Activated CD8-positive, alpha-beta memory T cell treated with anti-CD3 and anti-CD28 coated beads, Interleukin-2, amount 50 U/mL, for 48 hours (primary cell): ENCODE measurements at regions not wholly inside any gene's neighbourhood (a gene's known extent, or its start where the extent isn't known, plus 50 kb on each side); places are given as distances from the start of the nearest gene placed in this dataset.
"Not testable (repeated sequence)": the region's sequence is repeated elsewhere in the genome, so short reads cannot be mapped to it uniquely, and the experiment has no call there.

Experiments used
- DNase-seq: peaks from one replicate; pipeline ENCODE4 v3.0.0-alpha.2; 2020

DNA sequence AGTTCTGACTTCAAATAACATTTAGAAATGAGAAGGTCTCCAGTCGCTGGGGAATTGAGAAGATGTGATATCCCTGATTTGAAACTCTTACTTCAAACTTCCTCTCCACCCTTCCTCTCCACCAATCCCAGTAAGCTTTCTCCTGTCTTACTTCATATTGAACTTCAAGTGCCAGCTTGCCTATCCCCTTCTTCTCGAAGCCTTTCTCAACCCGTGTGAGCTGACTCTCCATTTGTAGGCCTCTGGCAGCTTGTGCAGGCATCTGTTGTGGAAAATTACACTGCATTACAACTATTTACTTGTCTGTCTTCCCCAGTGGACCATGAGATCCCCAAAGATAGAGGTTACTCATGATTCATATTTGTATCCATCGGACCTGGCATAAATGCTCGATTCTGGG is 280.8 kb upstream of the CDH5 start:
- no peak for DNase-seq

DNA sequence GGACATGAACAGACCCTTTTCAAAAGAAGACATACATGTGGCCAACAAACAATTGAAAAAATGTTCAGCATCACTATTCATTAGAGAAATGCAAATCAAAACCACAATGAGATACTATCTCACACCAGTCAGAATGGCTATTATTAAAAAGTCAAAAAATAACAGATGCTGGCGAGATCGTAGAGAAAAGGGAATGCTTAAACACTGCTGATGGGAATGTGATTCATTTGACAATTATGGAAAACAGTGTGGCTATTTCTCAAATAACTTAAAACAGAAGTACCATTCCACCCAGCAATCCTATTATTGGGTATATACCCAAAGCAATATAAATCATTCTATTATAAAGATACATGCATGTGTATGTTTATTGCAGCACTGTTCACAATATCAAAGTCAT is 281.8 kb upstream of the CDH5 start:
- DNase-seq, result not testable (repeated sequence)

DNA sequence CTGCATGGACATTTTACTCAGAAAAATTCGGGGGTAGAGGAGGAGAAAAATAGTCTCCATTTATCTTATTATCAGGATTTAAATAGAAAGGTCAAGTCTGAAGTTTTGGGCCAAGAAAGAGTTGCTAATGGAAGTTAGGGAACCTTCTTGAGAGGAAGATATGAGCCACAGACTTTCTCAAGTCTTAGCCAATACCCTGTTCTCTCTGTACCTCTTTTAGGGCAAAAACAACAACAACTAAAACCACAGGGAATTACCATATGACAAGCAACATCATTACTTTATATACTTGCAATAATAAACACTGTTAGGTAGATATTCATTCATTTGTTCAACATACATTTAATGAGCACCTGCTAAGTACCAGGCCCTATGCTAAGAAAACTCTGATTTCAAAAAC is 282.2 kb upstream of the CDH5 start:
- no peak for DNase-seq

DNA sequence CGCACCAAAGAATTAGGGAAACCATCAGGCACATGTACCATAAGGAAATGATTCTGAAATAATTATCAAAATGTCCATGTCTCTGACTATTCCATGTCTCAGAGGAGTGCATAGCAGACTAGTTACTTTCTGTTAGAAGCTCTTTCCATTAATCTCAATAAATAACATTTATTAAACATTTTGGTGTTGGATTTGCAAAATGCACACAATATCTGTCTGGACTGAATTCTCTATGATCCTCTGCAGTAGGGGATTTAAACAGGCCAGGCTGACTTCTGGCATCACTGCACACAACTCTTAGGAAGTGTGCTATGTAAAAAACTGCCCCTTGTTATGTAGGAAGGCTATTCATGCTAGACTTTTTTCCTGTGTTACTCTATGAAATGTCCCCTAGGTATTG is 283.3 kb upstream of the CDH5 start:
- DNase-seq, result no peak

DNA sequence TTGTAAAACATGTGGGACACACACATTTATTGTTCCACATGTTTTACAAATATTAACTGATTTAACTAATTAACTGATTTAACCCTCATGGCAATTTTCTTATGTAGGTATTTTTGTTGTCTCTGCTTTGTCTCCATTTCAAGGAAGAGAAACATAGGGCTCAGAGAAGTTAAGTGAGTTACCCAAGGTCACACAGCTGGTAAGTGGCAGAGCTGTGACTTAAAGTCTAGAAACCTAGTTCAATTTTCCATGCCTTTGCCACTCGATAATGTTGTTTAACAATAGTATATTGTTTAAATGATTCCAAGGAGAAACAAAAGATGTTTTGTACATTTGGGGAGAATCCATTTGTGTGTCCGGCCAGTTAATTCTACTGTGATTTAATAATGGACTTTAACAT is 284.1 kb upstream of the CDH5 start:
- DNase-seq, result no peak

DNA sequence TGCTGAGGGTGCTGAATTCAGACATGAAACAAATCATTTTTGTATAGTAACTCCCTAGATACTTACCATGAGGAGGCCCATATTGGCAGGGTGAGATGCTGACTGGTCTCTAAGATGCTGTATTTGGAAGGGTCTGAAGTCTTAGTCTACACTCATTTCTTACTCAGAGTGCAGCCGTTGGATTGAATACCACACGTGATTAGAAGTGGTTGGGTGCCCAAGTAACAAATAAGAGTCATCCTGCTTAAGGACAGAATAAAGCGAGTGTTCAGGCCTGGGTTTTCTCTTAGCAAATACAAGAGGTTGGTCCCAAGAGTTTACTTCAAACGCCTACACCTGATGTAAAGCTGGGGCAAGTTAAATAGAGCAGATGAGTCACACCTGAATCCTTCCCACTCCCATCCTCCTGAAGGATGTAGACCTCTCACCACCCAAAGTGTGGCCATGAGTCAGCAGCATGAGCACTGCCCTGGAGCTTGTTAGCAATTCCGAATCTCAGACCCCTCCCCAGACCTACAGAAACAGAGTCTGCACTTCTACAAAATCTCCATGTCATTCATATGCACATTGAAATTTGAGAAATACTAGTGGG is 284.6 kb upstream of the CDH5 start:
- DNase-seq, result no peak

DNA sequence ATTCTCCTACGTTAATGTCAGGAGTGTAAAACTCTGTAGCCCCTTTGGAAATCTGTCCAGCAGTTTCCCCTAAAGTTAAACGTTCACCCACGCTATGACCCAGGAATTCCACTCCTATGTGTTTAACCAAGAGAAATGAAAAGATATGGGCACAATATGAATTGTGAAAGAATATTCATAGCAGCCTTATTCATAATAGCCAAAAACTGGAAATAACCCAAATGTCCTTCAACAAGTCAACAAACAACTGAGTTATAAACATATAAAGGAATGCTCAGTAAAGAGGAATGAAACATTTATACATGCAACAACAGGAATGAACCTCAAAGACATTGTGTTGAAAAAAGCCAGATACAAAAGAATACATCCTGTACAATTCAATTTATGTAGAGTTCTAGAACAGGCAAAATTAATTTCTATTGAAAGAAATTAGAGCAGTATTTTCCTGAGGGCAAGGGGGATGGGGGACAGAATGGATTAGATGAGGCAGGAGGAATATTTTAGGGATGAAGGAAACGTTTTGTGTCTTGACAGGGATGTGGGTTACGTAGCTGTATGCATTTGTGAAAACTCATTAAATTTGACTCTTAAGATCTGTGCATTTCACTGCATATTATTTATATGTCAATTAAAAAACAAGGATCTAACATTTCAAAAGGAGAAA is 286.7 kb upstream of the CDH5 start:
- no peak for DNase-seq

DNA sequence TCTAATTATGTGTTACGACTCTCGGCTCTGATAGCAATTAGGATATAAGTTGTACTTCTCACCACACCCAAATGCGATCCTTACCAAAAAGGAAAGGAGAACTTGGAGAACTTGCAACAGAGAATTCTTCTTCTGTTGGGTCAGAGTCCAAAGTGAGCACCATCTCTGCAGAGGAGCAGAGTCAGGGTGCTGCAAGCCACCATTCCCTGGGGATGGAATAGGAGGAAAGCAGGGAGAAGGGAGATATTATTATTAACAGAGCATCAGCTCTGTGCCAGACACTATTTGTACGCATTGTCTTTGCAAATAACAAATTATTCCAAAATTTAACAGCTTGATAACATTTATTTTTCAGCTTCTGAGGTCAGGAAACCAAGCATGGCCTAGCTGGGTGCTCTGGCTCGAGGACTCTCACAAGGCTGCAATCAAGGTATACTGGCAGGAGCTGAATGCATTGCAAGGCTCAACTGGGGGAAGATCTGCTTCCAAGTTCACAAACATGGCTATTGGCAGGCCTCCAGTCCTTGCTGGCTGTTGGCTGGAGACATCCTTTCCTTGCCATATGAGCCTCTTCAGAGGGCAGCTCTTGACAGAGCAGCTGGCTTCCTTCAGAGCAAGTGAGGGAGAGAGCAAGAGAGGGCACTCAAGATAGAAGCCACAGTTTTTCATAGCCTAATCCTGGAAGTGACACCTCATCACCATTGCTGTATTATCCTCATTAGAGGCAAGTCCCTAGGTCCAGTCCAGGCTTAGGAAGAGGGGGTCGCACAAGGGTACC is 296.2 kb upstream of the CDH5 start:
- DNase-seq, result no peak

DNA sequence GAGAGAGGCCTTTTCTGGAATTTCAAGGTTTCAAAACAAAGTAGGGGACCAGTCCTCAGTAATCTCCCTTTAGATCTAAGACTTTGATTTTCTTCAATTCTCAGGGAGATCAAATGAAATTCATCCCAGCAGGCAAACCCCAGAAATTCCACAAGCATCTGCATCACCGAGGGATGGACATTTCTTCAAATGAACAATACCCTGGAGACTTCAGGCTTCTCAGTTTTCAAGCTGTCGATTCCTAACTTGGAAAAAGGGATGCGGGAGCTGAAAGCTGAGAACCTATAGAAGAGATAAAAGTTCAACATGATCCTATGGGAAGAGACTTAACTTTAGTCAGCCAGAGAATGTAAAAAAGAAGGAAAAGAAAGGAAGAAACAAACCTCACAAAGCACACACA is 296.9 kb upstream of the CDH5 start:
- DNase-seq, result no peak

DNA sequence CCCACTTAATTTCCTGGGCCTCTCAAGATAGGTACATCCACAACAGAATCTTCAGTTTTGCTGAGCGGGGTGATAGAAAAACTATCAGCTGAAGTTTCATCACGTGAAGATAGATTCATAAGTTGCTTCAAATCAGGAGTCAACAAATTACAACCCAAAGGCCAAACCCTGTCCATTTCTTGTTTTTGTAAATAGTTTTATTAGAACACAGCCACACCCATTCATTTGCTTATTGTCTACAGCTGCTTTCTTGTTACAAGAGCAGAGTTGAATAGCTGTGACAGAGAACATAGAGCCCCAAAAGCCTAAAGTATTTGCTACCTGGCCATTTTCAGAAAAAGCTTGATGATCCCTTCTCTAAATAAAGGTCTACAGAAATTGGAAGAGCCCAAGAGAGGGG is 300.1 kb upstream of the CDH5 start:
- DNase-seq, result no peak

DNA sequence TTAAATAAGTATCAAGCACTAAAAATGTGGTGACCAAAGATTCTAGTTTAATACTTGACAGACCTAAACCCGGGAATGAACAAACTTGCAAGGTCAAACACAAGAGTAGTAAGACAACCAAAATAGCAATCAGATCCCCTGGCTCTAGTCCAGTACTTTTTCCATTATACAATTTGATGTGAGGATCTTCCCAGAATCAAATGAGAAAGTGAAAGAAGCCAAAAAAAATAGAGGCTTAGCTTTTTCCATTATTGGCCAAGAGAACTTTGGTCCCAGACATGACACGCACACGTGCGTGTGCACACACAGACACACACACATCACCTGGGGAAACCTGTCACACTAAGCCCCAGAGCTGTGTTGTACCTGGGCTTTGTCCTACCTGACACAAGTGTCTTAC is 300.6 kb upstream of the CDH5 start:
- DNase-seq, result no peak

DNA sequence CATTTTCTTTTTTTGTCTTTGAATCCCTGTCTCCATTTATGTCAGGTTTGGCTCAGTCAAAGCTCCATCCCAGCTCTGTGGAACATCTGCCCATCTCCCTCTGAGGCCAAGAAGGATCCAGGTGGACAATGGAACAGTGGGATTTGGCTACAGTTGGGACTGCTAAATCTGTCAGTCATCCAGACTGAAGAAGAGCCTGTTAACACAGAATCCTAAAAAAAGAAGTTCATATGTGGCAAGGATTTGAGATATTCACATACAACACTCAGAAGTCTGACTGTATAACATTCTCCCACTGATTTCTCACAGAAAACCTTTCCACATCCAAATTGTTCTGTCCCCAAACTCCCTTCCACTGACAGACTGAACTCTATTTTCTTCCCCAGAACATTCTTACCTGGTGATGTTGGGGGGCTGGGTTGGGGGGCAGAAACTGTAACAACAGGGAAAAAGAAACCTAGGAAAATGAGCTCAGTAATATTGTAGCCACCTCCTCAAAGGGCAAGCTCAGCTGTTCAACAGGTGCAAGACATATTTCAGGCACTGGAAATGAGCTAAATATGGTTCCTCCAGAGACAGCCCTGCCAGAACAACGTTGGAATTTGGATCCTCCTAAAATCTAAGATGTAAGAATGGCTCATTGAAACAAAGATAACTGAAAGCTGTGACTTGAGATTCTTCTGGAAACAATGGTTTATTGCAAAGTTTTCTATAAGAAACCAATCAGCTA is 301.5 kb upstream of the CDH5 start:
- DNase-seq, result no peak

DNA sequence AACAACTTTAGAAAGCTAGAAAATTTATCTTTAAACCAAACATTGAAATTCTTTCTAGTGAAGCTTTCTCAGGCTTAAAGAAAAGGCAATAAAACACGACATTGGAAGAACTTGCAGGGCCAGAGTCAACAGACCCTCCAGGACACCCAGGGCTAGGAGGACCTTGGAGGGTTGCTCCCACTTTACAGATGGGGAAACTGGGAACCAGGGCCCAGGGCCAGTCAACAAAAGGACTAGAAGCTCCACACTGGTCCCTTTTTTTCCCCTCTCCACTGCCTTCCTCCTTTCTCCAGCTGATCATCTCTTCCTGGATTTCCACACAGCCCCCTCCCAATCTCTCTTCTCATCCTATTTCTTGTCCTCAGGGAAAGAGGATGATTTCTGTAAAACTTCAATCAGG is 307.7 kb upstream of the CDH5 start:
- DNase-seq, result no peak

DNA sequence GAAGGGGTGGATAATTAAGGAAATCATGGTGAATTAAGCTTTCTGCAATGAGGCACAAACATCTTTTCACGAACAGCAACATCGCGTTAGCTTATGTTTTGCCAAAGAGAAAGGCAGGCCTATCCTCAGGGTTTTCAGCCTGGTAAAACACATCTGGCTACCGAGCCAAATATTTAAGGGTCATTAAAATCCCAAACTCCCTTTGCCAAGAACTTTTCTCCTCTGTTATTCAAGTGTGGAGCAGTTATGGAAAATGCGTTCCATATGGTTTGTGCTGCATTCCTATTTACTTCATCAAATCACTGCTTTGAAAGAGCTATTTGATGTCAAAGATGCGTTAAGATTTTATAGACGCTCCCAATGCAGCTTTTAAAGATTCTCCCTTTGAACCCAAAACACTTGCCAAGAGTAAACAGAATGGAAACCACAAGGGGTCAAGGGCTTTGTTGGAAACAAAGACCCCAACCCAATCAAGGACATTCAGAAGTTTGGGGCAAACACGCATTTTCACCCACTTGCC is 308.3 kb upstream of the CDH5 start:
- no peak for DNase-seq

DNA sequence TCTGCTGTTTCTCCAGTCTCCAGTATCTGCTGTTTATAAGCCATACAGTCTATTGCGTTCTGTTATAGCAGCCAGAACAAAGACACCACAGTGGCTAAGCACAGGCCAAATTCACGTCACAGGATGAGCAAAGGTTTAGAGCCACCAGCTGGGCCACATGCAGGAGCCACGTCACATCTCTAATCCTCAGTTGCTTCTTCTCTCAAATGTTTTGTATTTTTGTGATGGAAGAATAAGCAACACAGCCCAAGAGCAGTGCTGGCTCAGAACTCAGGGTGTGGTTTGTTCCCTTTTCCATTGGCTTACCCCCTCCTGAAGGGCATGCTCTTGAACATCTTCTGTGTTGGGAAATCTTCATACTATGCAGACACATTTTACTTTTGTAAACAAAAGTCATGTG is 309.4 kb upstream of the CDH5 start:
- DNase-seq, result no peak

DNA sequence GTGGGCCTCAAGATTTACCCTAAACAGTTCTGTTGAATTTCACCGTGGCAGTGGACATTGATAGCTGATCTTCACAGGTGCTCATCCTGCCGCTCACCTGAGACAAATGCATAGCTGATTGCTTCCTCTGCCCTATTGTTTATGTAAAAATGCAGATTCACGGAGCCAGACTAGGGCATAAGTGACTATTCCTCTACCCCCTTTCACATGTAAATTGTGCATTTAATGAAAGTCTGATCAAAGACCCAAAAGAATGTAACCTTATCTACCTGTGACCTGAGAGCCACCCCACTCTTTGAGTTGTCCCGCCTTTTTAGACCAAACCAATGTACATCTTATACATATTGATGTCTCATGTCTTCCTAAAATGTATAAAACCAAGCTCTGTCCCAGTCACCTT is 312.4 kb upstream of the CDH5 start:
- DNase-seq, result no peak

DNA sequence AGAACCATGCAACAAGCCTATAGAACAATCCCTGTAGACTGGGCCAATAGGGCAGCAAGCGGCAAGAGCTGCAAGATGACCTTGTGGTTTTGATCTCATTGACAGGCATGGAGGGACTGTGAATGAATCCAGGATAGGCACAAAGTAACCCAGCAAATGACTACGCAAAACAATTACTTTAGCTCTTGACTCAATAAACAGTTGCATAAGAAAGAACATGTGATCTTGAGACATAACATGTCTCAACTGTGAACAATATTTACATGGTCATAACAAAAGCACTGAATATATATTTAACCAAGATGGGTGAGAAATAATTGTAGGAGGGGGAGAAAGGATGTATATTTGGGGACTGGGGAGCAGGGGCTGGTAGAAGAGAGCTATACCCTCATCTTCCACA is 313.7 kb upstream of the CDH5 start:
- DNase-seq, result no peak

DNA sequence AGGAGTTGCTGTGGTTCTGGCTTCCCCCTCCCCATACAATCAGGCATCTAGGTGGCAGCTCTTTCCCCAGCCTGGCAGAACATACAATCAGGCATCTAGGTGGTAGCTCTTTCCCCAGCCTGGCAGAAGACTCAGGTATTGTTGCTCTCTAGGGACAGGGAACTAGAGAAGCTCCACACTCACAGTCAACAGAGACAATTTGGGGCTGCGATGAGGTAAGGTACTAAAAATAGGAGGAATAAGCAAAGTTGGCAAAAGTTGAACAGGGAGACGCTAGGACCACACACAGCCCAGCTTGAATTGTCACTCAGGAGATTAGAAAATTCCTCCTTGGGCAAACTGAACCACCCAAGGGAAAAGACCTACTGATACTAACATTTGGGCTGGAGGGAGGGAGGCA is 315.5 kb upstream of the CDH5 start:
- DNase-seq, result no peak

DNA sequence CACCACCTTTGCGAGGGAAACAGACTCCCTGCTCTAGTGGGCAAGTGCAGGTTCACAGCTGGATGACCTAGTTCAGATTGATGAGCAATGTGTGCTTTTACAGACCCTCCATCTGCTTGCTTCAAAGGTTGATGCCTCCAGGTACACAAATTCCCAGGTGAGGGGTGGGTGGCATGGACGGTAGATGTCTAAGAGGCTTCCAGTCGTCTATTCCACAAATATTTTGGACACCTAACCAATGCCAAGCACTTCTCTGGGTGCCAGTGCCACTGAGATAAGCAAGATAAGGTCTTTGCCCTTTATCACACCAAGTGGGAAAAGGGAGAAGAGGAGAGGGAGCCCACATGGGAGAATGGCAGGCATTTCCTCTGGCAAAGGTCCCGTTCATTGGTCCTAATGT is 316.6 kb upstream of the CDH5 start:
- DNase-seq, result no peak

DNA sequence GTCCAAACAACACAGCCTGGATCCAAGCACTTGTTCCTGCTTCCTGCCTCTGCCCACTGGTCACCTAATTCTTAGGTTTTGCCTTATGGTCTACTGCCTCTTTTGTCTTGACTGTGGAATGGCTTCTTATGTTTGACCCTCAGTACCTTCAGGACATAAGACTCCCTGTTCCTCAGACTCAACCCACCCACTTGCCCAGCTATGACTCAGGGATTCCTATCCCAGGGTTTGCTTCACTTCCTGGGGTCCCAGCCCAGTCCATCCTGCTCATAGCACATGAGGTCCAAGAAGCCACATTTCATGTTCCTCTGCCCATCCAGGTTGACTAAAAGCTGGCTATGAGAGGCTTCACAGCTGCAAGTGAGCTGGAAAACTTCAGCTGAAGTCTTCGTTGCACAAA is 320.9 kb upstream of the CDH5 start:
- DNase-seq, result no peak

DNA sequence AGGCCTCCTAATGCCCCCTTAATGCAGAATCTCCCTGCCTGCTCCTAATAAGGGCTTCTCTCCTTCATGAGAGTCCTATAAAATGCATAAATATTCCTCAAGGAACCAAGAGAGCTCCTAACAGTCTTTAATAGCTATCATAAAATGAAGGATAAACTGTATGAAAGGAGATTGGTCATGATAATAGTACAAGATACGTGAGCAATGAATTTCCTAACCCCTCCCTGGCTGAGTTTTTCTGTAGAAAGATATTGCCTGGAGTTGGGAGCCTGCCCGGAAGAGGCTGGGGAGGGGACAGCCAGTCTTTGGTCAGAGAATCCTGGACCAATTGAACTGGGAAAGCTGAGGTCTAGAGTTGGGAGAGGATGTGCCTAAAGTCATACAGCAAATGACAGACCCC is 321.9 kb upstream of the CDH5 start:
- no peak for DNase-seq

DNA sequence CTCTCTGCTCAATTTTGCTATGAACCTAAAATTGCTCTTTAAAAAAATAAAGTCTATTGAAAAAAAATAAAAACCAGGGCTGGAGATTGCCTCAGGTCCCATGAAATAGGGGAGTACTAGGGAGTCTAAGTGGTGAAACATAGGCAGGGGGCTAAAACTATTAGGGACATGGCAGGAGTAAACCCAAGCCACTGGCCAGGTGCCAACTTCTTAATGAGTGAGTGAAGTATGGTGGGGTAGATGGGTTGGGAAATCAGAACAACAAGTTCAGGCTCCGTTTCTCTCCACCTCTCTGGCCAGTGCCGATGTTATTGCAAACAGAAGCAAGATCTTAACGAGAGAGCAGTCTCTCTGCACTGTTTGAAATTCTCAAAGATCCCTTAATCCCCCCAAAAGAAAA is 322.4 kb upstream of the CDH5 start:
- DNase-seq, result no peak

DNA sequence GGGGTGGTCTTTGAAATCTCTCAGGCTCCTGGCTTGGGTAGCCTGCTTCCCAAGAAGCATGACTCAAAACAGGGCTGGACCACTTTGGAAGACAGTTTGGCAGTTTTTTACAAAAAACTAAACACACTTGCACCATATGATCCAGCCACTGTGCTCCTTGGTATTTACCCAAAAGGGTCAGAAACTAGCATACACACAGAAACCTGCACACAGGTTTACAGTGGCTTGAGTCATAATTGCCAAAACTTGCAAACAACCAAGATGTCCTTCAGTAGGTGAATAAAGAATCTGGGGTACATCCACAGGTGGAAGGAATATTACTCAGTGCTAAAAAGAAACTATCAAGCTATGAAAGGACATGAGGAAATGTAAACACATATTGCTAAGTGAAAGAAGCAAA is 323.2 kb upstream of the CDH5 start:
- DNase-seq, result no peak

DNA sequence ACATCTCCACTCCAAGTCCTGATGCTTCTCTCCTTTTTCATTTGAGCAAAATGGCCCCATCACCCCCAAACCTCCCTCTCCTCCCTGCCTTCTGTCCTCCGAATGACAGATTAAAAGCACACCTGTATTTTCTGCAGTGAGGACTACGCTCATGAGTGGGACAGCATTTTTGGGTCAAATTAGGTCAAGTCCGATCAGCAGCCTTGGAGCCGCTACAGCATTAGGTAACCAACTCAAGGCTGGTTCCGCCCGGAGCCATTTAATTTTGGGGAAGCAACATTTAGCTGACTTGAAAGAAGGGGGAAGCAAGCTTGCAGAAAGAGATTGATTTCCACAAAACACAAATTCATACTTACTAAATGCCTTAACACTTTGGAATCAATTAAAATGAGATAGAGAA is 324.1 kb upstream of the CDH5 start:
- DNase-seq, result no peak
